ENCODE measurements at regions not wholly inside any gene's neighbourhood (a gene's known extent, or its start where the extent isn't known, plus 50 kb on each side); places are given as distances from the start of the nearest gene placed in this dataset.

DNA sequence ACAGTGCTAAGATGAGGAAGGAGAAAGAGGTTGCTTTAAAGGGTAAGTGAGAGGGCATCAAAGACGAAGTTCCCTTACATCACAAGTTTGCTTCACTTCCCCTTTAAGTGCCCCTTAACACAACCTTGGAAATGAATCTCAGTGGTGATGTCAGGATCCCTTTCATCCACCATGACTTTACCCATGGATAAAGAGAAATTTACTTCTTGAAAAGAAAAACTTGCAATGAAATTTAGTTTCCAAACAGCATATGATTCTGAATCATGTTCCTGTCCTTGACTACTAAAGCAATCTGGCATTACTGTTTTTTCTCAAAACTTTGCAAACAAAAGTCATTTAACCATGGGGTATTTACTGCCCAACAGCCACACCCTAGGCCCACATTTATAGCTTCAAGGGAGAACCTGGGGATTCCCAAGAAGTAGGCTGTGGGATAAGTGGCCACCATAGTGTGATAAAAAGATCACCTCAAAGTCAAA, 135.9 kb downstream of the ITGB8 start:
- DNase-seq (ENCODE audit: insufficient read length, low spot score) (no peak), FAIRE-seq (no peak)
- TF ChIP-seq POLR2A (IDR thresholded peaks at IDR 0.05; ENCODE audit: low read depth, low read length): no peak
- no peak for TF ChIP-seq PAX5 (IDR thresholded peaks at IDR 0.05; ENCODE audit: insufficient read depth, low read length, severe bottlenecking)
- peak; percentile 63 for TF ChIP-seq SPI1 (IDR thresholded peaks at IDR 0.05; ENCODE audit: low read depth, low read length)
- TF ChIP-seq POLR2AphosphoS5 (IDR thresholded peaks at IDR 0.05; ENCODE audit: low read depth, low read length): no peak
- no peak for TF ChIP-seq POU2F2 (IDR thresholded peaks at IDR 0.05; ENCODE audit: low read depth, low read length)

- TF ChIP-seq POU2F2 (IDR thresholded peaks at IDR 0.05; ENCODE audit: low read depth, low read length) (no peak), POLR2AphosphoS5 (IDR thresholded peaks at IDR 0.05; ENCODE audit: low read depth, low read length) (no peak), PAX5 (IDR thresholded peaks at IDR 0.05; ENCODE audit: insufficient read depth, low read length, severe bottlenecking) (no peak), SPI1 (IDR thresholded peaks at IDR 0.05; ENCODE audit: low read depth, low read length) (no peak), POLR2A (IDR thresholded peaks at IDR 0.05; ENCODE audit: low read depth, low read length) (no peak), TAF1 (IDR thresholded peaks at IDR 0.05; ENCODE audit: low read depth, low read length) (no peak)
- DNase-seq (ENCODE audit: insufficient read length, low spot score) (no peak), FAIRE-seq (no peak)
Measured at GRCh38 chr7:20470082-20470481, 139.4 kb downstream of the ITGB8 start.

DNA sequence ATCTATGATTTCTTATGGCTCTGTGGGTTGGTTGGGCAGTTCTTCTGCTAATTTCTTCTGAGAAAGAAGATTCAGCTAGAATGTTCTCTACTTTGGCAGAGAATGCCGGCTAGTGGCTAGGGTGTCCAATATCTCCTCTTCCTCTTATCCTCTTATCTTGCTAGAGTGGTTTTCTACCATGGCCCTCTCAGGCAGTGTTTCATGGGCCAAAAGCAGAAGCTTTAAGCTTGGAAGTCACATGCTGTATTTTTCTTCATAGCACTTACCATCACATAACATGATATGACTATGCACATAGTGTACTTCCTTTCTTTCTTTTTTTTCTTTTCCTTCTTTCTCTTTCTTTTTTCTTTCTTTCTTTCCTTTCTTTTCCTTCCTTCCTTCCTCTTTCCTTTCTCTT, 140.0 kb downstream of the ITGB8 start:
- DNase-seq (ENCODE audit: insufficient read length, low spot score): no peak
- TF ChIP-seq POU2F2 (IDR thresholded peaks at IDR 0.05; ENCODE audit: low read depth, low read length) (no peak), TAF1 (IDR thresholded peaks at IDR 0.05; ENCODE audit: low read depth, low read length) (no peak), POLR2A (IDR thresholded peaks at IDR 0.05; ENCODE audit: low read depth, low read length) (no peak), SPI1 (IDR thresholded peaks at IDR 0.05; ENCODE audit: low read depth, low read length) (no peak), PAX5 (IDR thresholded peaks at IDR 0.05; ENCODE audit: insufficient read depth, low read length, severe bottlenecking) (no peak), POLR2AphosphoS5 (IDR thresholded peaks at IDR 0.05; ENCODE audit: low read depth, low read length) (no peak)
- no peak for FAIRE-seq

GRCh38 chr7:20474249-20474648, 141.2 kb upstream of the ABCB5 start:
- FAIRE-seq: no peak
- TF ChIP-seq POU2F2 (IDR thresholded peaks at IDR 0.05; ENCODE audit: low read depth, low read length): no peak
- no peak for TF ChIP-seq POLR2A (IDR thresholded peaks at IDR 0.05; ENCODE audit: low read depth, low read length)
- no peak for TF ChIP-seq SPI1 (IDR thresholded peaks at IDR 0.05; ENCODE audit: low read depth, low read length)
- TF ChIP-seq PAX5 (IDR thresholded peaks at IDR 0.05; ENCODE audit: insufficient read depth, low read length, severe bottlenecking): no peak
- no peak for TF ChIP-seq TAF1 (IDR thresholded peaks at IDR 0.05; ENCODE audit: low read depth, low read length)
- no peak for TF ChIP-seq POLR2AphosphoS5 (IDR thresholded peaks at IDR 0.05; ENCODE audit: low read depth, low read length)
- DNase-seq (ENCODE audit: insufficient read length, low spot score): no peak

DNA sequence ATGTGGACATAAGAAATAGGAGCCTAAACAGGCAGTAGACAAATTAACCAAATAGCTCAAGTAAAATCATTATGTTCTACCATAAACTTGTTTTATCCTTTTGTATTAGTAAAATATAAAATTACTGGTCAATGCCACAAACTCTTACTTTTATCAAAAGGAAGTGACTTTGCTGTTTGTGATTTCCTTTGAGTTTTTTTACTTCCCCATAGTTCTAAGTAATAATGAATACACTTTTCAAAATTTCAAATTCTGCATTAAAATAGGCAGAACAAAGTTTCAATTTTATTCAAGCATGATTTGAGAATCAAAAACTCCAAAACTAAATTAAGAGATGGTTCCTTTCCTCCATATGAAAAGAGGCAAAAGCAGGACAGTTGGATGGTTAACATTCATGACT, 139.7 kb upstream of the ABCB5 start:
- no peak for DNase-seq (ENCODE audit: insufficient read length, low spot score)
- TF ChIP-seq SPI1 (IDR thresholded peaks at IDR 0.05; ENCODE audit: low read depth, low read length) (no peak), PAX5 (IDR thresholded peaks at IDR 0.05; ENCODE audit: insufficient read depth, low read length, severe bottlenecking) (no peak), POU2F2 (IDR thresholded peaks at IDR 0.05; ENCODE audit: low read depth, low read length) (no peak), POLR2A (IDR thresholded peaks at IDR 0.05; ENCODE audit: low read depth, low read length) (no peak), POLR2AphosphoS5 (IDR thresholded peaks at IDR 0.05; ENCODE audit: low read depth, low read length) (no peak), TAF1 (IDR thresholded peaks at IDR 0.05; ENCODE audit: low read depth, low read length) (no peak)
- FAIRE-seq: no peak

DNA sequence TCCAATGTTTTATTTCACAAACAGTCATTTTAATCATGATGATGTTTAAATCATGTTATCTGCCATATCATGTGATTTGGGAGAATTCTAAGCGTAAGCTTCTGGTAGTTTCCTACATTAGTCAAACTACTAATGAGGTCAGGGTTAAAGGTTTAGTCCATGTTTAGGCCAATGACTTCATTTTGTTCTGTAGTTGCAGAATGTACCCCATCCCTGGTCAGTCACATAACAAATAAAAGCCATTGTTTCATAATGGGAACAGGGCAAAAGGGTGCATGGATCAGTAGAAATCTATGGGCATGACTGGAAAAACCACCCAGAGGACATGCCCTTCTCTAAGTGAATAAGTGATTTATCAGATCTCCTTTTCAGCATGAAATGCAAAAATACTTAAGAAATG, 138.4 kb upstream of the ABCB5 start:
- DNase-seq (ENCODE audit: insufficient read length, low spot score) (no peak), FAIRE-seq (no peak)
- TF ChIP-seq POLR2AphosphoS5 (IDR thresholded peaks at IDR 0.05; ENCODE audit: low read depth, low read length): no peak
- TF ChIP-seq SPI1 (IDR thresholded peaks at IDR 0.05; ENCODE audit: low read depth, low read length): no peak
- no peak for TF ChIP-seq POLR2A (IDR thresholded peaks at IDR 0.05; ENCODE audit: low read depth, low read length)
- no peak for TF ChIP-seq POU2F2 (IDR thresholded peaks at IDR 0.05; ENCODE audit: low read depth, low read length)
- no peak for TF ChIP-seq TAF1 (IDR thresholded peaks at IDR 0.05; ENCODE audit: low read depth, low read length)
- no peak for TF ChIP-seq PAX5 (IDR thresholded peaks at IDR 0.05; ENCODE audit: insufficient read depth, low read length, severe bottlenecking)

DNA sequence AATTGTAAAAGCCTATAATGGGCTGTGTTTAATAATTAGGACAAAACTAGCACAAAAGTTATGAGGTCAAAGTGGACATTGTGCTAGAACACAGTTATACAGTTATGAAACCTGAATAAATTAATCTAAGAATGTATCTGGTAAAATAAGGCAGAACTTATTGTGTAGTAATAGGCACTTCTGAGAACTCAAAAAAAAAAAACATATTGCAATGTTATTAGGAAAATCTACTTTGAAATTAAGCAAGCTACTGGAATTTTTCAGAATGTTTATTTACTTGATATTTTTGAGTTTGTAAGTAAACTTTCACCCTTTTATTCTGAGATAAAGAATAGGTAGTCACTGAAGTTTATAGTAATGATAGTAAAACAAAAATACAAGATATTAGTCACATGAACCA, 135.8 kb upstream of the ABCB5 start:
- TF ChIP-seq POLR2A (IDR thresholded peaks at IDR 0.05; ENCODE audit: low read depth, low read length): no peak
- TF ChIP-seq POLR2AphosphoS5 (IDR thresholded peaks at IDR 0.05; ENCODE audit: low read depth, low read length): no peak
- TF ChIP-seq POU2F2 (IDR thresholded peaks at IDR 0.05; ENCODE audit: low read depth, low read length): no peak
- FAIRE-seq (no peak), DNase-seq (ENCODE audit: insufficient read length, low spot score) (no peak)

GRCh38 chr7:20482071-20482470, 133.4 kb upstream of the ABCB5 start:
- FAIRE-seq: no peak
- DNase-seq (ENCODE audit: insufficient read length, low spot score): no peak
- TF ChIP-seq PAX5 (IDR thresholded peaks at IDR 0.05; ENCODE audit: insufficient read depth, low read length, severe bottlenecking) (no peak), POLR2A (IDR thresholded peaks at IDR 0.05; ENCODE audit: low read depth, low read length) (no peak), POU2F2 (IDR thresholded peaks at IDR 0.05; ENCODE audit: low read depth, low read length) (no peak), POLR2AphosphoS5 (IDR thresholded peaks at IDR 0.05; ENCODE audit: low read depth, low read length) (no peak), SPI1 (IDR thresholded peaks at IDR 0.05; ENCODE audit: low read depth, low read length) (no peak), TAF1 (IDR thresholded peaks at IDR 0.05; ENCODE audit: low read depth, low read length) (no peak)

GRCh38 chr7:20484356-20484755, 131.1 kb upstream of the ABCB5 start:
- no peak for TF ChIP-seq POU2F2 (IDR thresholded peaks at IDR 0.05; ENCODE audit: low read depth, low read length)
- no peak for TF ChIP-seq PAX5 (IDR thresholded peaks at IDR 0.05; ENCODE audit: insufficient read depth, low read length, severe bottlenecking)
- no peak for TF ChIP-seq POLR2A (IDR thresholded peaks at IDR 0.05; ENCODE audit: low read depth, low read length)
- TF ChIP-seq POLR2AphosphoS5 (IDR thresholded peaks at IDR 0.05; ENCODE audit: low read depth, low read length): no peak
- no peak for TF ChIP-seq SPI1 (IDR thresholded peaks at IDR 0.05; ENCODE audit: low read depth, low read length)
- TF ChIP-seq TAF1 (IDR thresholded peaks at IDR 0.05; ENCODE audit: low read depth, low read length): no peak
- FAIRE-seq (no peak), DNase-seq (ENCODE audit: insufficient read length, low spot score) (no peak)

GRCh38 chr7:20488850-20489249, 126.6 kb upstream of the ABCB5 start:
- no peak for FAIRE-seq
- DNase-seq (ENCODE audit: insufficient read length, low spot score): no peak
- TF ChIP-seq POLR2AphosphoS5 (IDR thresholded peaks at IDR 0.05; ENCODE audit: low read depth, low read length): no peak
